Astrocyte of the spinal cord (primary cell): ENCODE measurements at regions not wholly inside any gene's neighbourhood (a gene's known extent, or its start where the extent isn't known, plus 50 kb on each side); places are given as distances from the start of the nearest gene placed in this dataset.

Source experiments
- DNase-seq: peaks from one replicate; pipeline ENCODE4 v3.0.0; 2011; ENCODE audit warnings: low read depth, low spot score
- H3K4me3 ChIP-seq: 2 replicates; pipeline ENCODE4 v1.5.1; 2011; ENCODE audit warnings: low read depth, mild to moderate bottlenecking, low read length, moderate library complexity
- in situ Hi-C: cut with HindIII; loops from 2 replicates; pipeline ENCODE4 v1.10.0; 2017; ENCODE audit warnings: low sequenced_read_pairs
- TF ChIP-seq, protein P1 (sequence below): IDR thresholded peaks from 2 replicates; pipeline ENCODE4 v1.5.1; 2012; ENCODE audit warnings: low read depth, mild to moderate bottlenecking, low read length, inconsistent platforms

DNA sequence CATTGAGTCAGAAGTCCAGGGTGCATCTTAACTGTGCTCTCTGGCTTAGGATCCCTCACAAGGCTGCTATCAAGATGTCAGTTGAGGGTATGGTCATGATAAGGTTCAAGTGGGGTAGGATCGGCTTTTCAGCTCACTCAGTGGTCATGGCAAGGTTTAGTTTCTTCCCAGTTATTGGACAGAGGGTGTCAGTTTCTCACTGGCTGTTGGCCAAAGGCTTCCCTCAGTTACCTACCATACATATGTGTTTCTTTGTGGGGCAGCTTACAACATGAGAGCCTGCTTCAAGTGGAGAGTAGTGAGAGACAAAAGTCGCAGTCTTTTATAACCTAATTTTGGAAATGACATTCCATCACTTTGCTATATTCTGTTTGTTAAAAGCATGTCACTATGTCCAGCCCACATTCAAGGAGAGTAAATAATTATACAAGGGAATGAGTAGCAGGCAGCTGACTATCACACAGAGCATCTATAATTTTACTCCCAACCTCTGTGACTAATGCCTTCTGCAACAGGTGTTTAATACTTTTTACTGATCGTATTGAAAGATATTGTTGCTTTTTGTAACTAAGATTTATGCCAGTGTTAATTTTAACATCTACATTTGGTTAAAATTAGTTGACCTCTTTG, 572.8 kb upstream of the FBXO33 start:
- in situ Hi-C loops = no loop called here
- H3K4me3 ChIP-seq = no peak overlapping the region
- TF ChIP-seq, protein P1, sequence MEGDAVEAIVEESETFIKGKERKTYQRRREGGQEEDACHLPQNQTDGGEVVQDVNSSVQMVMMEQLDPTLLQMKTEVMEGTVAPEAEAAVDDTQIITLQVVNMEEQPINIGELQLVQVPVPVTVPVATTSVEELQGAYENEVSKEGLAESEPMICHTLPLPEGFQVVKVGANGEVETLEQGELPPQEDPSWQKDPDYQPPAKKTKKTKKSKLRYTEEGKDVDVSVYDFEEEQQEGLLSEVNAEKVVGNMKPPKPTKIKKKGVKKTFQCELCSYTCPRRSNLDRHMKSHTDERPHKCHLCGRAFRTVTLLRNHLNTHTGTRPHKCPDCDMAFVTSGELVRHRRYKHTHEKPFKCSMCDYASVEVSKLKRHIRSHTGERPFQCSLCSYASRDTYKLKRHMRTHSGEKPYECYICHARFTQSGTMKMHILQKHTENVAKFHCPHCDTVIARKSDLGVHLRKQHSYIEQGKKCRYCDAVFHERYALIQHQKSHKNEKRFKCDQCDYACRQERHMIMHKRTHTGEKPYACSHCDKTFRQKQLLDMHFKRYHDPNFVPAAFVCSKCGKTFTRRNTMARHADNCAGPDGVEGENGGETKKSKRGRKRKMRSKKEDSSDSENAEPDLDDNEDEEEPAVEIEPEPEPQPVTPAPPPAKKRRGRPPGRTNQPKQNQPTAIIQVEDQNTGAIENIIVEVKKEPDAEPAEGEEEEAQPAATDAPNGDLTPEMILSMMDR = no peak

DNA sequence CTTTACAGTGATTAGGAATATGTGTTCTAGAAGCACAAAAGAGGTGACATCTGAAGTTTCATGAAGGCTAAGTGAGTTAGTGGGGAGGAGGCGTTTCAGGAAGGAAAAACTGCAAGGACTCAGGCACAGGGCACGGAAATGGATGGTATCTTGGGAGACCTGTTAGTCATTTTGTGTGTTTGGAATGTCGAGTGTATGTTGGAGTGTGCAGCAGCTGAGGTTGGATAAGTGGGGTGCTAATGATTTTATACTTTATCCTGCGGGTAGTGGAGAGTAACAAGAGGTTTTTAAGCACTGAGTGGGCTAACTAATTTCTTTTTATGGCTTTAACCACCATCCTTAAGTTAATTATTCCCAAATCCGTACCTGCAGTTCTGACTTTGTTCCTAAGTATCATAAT, 571.5 kb upstream of the FBXO33 start:
- TF ChIP-seq, protein P1 = no peak
- no peak overlapping the region for H3K4me3 ChIP-seq
- no peak for DNase-seq
- in situ Hi-C loops = no loop called here

More for the DNA sequence above, 572.8 kb upstream of the FBXO33 start:
- DNase-seq = no peak

DNA sequence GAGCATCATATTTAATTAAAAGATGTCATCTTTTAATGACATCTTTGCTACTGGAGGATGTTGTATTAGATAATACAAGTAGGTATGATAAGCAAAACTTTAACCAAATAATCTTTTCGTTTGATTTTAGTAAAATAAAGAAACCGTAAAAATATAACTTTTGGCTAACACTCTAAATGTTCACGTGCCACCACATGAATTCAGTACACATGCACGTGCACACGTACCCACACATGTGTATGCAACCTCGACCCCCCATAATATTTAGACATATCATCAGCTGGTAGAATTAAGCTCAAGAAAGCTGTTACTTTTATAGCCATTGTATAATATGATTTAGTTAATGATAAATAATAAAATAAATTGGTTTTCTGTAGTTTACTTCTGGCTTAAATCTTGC, 566.6 kb upstream of the FBXO33 start:
- TF ChIP-seq, protein P1 = no peak
- no peak overlapping the region for H3K4me3 ChIP-seq
- in situ Hi-C loops = no loop called here
- DNase-seq = no peak

DNA sequence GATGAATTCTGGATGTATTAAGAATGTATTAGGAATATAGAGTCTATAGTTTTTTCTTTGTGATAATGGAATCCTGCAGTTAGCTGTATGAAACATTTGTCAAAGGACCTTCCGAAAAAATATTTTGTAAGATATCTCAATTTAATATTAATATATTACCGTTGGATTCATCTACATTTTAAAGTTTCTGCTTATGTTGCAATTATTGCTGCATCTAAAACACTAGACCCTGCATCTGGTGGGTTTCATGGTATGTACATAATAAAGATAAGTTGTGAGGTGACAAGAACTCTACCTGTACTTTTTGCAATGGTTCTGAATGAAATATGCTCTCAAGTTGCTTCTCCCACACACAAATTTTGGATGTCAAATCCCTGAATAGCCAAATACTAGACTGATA, 565.9 kb upstream of the FBXO33 start:
- in situ Hi-C loops = no loop called here
- no peak overlapping the region for H3K4me3 ChIP-seq
- no peak for DNase-seq
- TF ChIP-seq, protein P1 = no peak

DNA sequence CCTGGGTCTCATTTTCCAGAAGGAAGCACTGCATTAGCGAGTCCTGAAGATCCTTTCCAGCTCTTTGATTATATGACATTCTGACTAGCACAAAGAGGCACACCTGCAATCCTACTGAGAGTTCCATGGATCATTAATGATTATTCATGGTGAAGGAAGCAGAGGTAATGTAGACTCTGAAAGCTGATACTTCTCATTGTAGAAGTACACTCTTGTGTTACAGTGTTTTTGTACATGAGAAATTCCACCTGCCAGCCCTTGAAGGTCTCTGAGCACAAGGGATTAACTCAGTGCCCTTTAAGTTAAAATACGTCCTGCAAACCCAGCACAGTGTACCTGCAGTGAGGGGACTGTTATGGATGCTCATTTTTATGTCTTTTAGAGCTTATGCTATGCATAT, 558.8 kb upstream of the FBXO33 start:
- H3K4me3 ChIP-seq = no peak overlapping the region
- no peak for DNase-seq
- TF ChIP-seq, protein P1 = no peak
- in situ Hi-C loops = no loop called here

DNA sequence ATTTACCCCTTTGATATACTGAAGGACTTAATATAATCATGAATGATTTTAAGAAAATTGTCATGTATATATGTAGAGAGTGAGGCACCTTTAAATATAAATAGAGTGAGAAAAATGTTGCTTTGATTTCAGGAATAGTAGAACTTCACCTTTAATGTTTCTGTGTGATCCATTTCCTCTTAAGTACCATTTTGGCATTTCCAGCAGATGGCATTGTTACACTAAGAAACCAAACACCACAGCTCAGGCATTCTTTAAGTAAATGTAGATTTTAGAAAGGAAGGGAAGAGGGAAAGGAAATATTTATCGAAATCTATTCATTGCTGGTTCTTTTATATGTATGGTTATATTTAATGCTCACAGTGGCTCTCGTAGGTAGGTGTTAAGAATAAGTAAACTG, 556.7 kb upstream of the FBXO33 start:
- no peak overlapping the region for H3K4me3 ChIP-seq
- in situ Hi-C loops = no loop called here
- TF ChIP-seq, protein P1 = peak; percentile 36
- peak; percentile 52 for DNase-seq
